Hematopoietic multipotent progenitor cell treated with erythropoietin and hydrocortisone succinate and interleukin-3 and kit ligand, for 6 days (in vitro differentiated cells): ENCODE measurements at regions not wholly inside any gene's neighbourhood (a gene's known extent, or its start where the extent isn't known, plus 50 kb on each side); places are given as distances from the start of the nearest gene placed in this dataset.
"Not testable (repeated sequence)": the region's sequence is repeated elsewhere in the genome, so short reads cannot be mapped to it uniquely, and the experiment has no call there.

Source experiments
- DNase-seq: peaks from one replicate; pipeline ENCODE4 v3.0.0-alpha.2; 2015

- DNase-seq: no peak
These were observed 256.9 kb upstream of the DDX18 start for GRCh38 chr2:117557626-117558025.

- peak; percentile 1 for DNase-seq
These were observed 251.8 kb upstream of the DDX18 start for GRCh38 chr2:117562654-117563053.

DNA sequence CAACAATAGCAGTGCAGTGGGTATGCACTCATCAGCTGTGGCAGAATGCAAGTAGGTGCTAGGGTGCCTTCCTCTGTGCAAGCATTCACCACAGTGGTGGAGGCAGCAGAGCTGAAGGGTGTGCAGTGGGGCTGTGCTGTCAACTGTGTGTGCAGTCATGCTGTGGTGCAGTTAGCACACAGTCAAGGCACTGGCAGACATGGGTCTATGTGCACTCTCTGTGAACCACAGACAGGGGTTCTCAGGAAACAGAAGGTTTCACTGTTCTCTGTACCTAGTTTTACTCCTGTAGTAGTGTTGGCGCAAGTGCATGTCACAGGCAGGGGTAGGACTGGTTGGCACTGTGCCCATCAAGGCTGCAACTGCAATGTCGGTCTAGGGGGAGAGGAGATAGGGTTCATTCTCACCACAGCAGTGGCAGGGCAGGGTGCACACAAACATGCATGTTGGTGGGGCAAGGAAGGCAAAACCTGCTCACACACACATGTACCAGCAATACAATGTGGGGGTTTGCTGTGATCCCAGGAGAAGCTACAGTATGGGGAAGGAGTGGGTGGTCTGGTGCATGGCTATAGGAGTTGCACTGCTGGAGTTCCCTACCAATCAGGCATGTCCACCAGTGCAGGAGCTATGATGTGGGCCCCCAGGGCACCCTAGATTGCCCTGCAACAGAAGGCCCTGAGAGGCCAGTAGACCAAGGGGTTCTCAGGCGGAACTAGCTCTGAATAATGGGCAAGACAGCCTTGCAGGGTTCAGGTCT lies 242.7 kb upstream of the DDX18 start:
- no peak for DNase-seq

GRCh38 chr2:117587310-117587709 lies 227.2 kb upstream of the DDX18 start:
- no peak for DNase-seq

GRCh38 chr2:117603060-117603459 lies 211.4 kb upstream of the DDX18 start:
- DNase-seq: no peak

GRCh38 chr2:117603567-117603966 lies 210.9 kb upstream of the DDX18 start:
- DNase-seq: no peak

DNA sequence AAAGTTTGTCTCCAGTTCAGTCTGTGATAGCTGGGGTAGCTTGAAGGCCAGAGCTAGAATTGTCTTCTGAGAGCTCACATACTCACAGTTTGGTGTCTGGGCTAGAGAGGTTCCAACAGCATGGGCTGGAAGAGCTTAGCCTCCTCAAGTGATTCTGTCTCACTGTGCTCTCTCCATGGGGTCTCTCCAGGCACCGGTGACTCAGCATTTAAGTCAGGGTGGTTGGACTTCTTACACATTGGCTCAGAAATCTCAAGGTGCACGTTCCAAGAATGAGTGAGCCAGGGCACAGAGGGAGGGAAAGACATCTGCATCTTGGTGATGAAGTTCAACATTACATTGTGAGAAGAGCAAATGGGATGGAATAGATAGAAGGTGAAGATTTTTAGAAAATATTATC lies 207.3 kb upstream of the DDX18 start:
- no peak for DNase-seq

GRCh38 chr2:117613101-117613500 lies 201.4 kb upstream of the DDX18 start:
- no peak for DNase-seq

GRCh38 chr2:117614296-117614695 lies 200.2 kb upstream of the DDX18 start:
- DNase-seq: no peak

- DNase-seq: no peak
These were observed 199.5 kb upstream of the DDX18 start for GRCh38 chr2:117614823-117615534.

GRCh38 chr2:117618607-117619006 lies 195.9 kb upstream of the DDX18 start:
- no peak for DNase-seq

GRCh38 chr2:117621326-117621725 lies 193.2 kb upstream of the DDX18 start:
- DNase-seq: no peak

- not testable (repeated sequence) for DNase-seq
These were observed 191.3 kb upstream of the DDX18 start for GRCh38 chr2:117623175-117623574.

DNA sequence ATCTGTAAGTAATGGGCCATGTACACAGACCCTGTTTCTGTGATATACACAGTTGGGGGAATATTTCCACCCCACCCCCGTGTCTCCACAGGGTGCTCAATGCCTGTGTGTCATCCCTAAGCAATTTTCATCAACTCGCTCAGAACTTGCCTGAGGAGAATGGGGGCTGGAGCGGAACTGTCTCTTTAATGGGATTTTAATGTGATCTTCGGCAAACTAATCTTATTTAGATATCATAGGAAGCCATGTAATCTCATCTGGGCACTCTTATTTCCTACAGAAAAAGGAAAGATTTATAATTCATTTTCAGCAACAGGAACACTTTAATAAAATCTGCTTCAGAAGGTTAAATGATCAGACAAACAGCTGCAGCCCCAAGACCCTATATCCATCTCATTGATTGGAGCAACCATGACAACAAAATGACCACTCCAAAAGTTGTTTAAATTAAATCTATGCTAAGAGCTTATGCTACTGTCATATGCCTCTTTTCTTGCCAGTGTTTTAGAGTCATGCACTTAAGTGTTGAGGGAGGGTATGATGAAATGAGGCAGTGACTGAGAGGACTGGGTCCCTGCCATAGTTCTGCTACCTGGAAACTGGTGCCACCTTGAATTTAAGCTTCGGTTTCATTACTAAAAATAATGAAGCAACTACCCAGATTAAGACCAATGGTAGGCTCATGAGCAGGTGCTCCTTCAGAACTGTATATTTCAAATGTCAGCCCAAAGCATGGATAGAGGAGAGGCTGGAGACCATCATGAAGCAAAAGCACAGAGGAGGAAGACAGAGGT lies 183.1 kb upstream of the DDX18 start:
- DNase-seq: no peak

DNA sequence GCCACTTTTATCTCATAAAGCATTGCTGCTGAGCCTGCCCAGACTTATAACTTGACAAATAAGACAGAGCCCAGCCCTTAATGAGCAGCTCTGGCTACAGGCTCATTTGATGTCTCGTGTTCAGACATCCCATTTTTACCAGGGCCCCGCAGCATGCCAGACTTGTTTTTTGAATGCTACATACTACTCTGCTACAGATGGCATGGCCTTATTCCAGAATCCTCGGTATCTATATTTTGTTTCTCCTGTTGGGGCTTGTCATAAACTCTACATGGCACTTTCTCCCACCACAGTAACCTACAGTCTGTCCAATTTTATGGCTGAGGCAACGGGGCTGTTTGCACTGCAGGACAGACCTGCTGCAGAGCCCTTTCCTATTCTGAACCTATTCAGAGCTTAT lies 179.0 kb upstream of the DDX18 start:
- DNase-seq: no peak

- no peak for DNase-seq
These were observed 175.1 kb upstream of the DDX18 start for GRCh38 chr2:117639401-117639800.

DNA sequence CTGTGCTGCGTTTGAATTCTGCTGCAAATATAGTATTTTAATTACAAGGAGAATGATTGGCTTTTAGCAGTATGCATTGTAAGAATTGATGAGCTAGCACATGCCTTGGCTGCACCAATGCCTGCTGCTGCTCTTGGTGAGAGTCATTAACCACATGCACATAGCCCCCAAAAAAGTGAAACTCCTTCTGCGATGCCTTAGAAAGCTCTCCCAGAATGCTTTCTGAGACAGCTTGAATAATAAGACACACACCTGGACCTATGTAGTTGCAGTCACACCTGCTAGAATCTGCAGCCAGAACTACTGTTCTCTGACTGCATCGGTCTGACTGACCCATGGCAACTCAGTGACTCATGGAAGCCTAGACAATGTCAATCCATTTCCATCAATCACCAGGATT lies 170.1 kb upstream of the DDX18 start:
- DNase-seq: no peak

- DNase-seq: no peak
These were observed 169.0 kb upstream of the DDX18 start for GRCh38 chr2:117645458-117645857.

DNA sequence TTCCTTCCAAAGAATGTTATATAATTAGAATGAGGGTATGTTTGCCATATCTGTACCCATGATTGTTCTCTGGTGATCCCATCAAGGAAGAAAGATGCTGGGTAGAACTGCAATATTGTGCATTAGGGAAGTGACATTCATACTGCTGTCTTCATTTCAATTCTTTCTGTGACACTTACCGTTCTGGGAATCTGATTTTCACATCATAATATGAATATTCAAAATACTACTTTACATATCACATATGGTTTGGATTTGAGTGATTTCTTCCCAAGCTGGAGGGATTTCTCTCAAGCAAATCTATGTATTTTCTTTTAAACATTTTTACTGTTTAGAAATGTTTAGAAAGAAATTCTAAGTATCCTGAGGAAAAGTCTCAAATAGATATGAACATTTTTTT lies 168.4 kb upstream of the DDX18 start:
- DNase-seq: no peak

GRCh38 chr2:117646872-117647271 lies 167.6 kb upstream of the DDX18 start:
- DNase-seq: no peak

- no peak for DNase-seq
These were observed 157.9 kb upstream of the DDX18 start for GRCh38 chr2:117656546-117656945.

GRCh38 chr2:117661619-117662018 lies 152.9 kb upstream of the DDX18 start:
- DNase-seq: no peak

DNA sequence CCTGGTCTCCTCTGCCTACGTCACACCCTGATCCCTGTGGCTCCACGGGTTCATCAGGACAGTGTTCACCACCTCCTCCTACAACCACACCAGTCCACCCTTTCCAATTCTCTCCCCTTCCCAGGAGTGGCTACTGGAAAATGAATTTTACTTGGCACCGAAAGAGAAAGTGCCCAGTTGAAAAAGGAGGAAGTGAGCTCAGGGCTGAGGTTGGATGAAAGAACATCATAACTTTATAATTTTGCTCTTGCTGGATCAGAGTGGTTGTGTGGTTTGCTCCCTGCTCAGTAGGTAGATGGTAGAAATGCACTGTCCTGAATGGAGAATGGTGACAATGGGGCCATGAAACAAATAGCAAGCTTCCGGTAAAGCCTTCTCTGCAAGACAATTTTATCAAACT lies 140.3 kb upstream of the DDX18 start:
- DNase-seq: no peak

DNA sequence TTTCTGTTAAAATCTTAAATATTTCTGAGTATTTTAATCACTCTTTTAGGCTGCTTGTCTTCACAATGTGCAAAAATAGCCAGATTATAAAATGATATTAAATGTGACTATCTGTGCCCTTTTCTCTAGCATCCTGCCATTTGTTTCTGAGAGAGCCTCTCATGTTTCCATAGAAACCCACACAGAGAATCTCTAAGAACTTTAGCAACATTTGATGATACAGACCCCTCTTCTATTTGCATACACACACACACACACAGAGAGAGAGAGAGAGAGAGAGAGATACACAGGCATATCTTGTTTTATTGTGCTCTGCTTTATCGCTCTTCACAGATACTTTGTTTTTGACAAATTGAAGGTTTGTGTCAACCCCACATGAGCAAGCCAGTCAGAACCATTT lies 134.5 kb upstream of the DDX18 start:
- DNase-seq: no peak
